H1 (cell line): ENCODE measurements at regions not wholly inside any gene's neighbourhood (a gene's known extent, or its start where the extent isn't known, plus 50 kb on each side); places are given as distances from the start of the nearest gene placed in this dataset.

Experiments
- CTCF ChIA-PET: fragments of 300-600 bp; sonication (Branson Sonifier 250); formaldehyde crosslinking; loops from one replicate; lab custom pipeline; 2021; ENCODE audit not compliant: partially characterized antibody; lab: Charles Lee
- POLR2A ChIA-PET: fragments of 300-600 bp; sonication (Branson Sonifier 250); formaldehyde crosslinking; loops from one replicate; lab custom pipeline; 2021; ENCODE audit warnings: inconsistent platforms; ENCODE audit not compliant: partially characterized antibody; lab: Charles Lee
- DNase-seq, 2 experiments: peaks; one replicate each; pipeline versions ENCODE4 v3.0.0 to v3.0.0-alpha.2; 2010 to 2022; ENCODE audit warnings: low spot score in 2 of 2, low read depth in 1 of 2, mixed read lengths in 1 of 2
- FAIRE-seq: peaks from 2 replicates; lab custom pipeline; 2011; peaks lifted over from hg19 to GRCh38; lab: Jason Lieb, UNC
- H2AFZ ChIP-seq: 2 replicates; pipeline ENCODE4 v1.8.1; 2012; ENCODE audit warnings: low read length, inconsistent platforms
- H2AK5ac ChIP-seq: 2 replicates; pipeline ENCODE4 v1.6.1; 2013; ENCODE audit warnings: low read depth, low read length
- H2BK120ac ChIP-seq: replicated peaks from 2 replicates; pipeline ENCODE3; 2013; ENCODE audit warnings: low read depth, low read length, inconsistent platforms
- H2BK12ac ChIP-seq: 2 replicates; pipeline ENCODE4 v1.6.1; 2013; ENCODE audit warnings: low read depth, low read length
- H2BK15ac ChIP-seq: 2 replicates; pipeline ENCODE4 v1.6.1; 2013; ENCODE audit warnings: low read length
- H2BK20ac ChIP-seq: 2 replicates; pipeline ENCODE4 v1.6.1; 2013; ENCODE audit warnings: low read length
- H2BK5ac ChIP-seq: 2 replicates; pipeline ENCODE4 v1.6.1; 2013; ENCODE audit warnings: low read depth, low read length
- H3K14ac ChIP-seq: 2 replicates; pipeline ENCODE4 v1.6.1; 2013; ENCODE audit warnings: inconsistent platforms; ENCODE audit not compliant: insufficient read length
- H3K18ac ChIP-seq: 2 replicates; pipeline ENCODE4 v1.6.1; 2013; ENCODE audit warnings: low read length; ENCODE audit errors: extremely low read depth
- H3K23ac ChIP-seq: 2 replicates; pipeline ENCODE4 v1.6.1; 2013; ENCODE audit warnings: inconsistent platforms; ENCODE audit not compliant: insufficient read length
- H3K23me2 ChIP-seq: 2 replicates; pipeline ENCODE4 v1.6.1; 2013; ENCODE audit warnings: low read depth, low read length
- H3K27ac ChIP-seq: 2 replicates; pipeline ENCODE4 v1.6.1; 2011; ENCODE audit warnings: low read depth, low read length, inconsistent platforms
- H3K27me3 ChIP-seq, 4 experiments: replicated peaks in 1 of 4; 1 replicate in 1 of 4; 2 replicates in 3 of 4; pipeline versions ENCODE4 v1.6.1 to v1.8.1; 2011 to 2013; ENCODE audit warnings: low read length in 3 of 4, mild to moderate bottlenecking in 3 of 4, inconsistent platforms in 2 of 4, mixed read lengths in 2 of 4, moderate library complexity in 1 of 4; ENCODE audit not compliant: control insufficient read depth in 3 of 4, insufficient read depth in 3 of 4; ENCODE audit errors: extremely low read depth in 1 of 4
- H3K36me3 ChIP-seq, 4 experiments: 2 replicates each; pipeline versions ENCODE4 v1.6.1 to v1.8.1; 2011 to 2013; ENCODE audit warnings: mild to moderate bottlenecking in 4 of 4, low read length in 3 of 4, moderate library complexity in 2 of 4, control low read depth in 1 of 4, inconsistent platforms in 1 of 4; ENCODE audit not compliant: insufficient read depth in 4 of 4, control insufficient read depth in 2 of 4
- H3K4ac ChIP-seq: replicated peaks from 2 replicates; pipeline ENCODE3; 2013; ENCODE audit warnings: low read length, low read depth, mixed read lengths, inconsistent platforms; ENCODE audit not compliant: insufficient read length
- H3K4me1 ChIP-seq, 4 experiments: replicated peaks in 1 of 4; 1 replicate in 1 of 4; 2 replicates in 3 of 4; pipeline versions ENCODE4 v1.6.1 to v1.8.1; 2011 to 2013; ENCODE audit warnings: low read length in 3 of 4, inconsistent platforms in 2 of 4, mixed read lengths in 1 of 4; ENCODE audit not compliant: insufficient read depth in 4 of 4, control insufficient read depth in 3 of 4
- H3K4me2 ChIP-seq, 2 experiments: 2 replicates each; pipeline versions ENCODE4 v1.6.1 to v1.8.1; 2011 to 2013; ENCODE audit warnings: low read depth in 2 of 2, low read length in 2 of 2, control low read depth in 1 of 2, inconsistent platforms in 1 of 2, mild to moderate bottlenecking in 1 of 2; ENCODE audit not compliant: insufficient read depth in 1 of 2
- H3K4me3 ChIP-seq, 4 experiments: fragments of 200-600, 300-600 bp in 1 of 4; sonication (generic), shearing (Covaris generic), sonication (Bioruptor Twin) in 1 of 4; 2 replicates each; pipeline versions ENCODE4 v1.5.1 to v1.8.1; 2011 to 2016; ENCODE audit warnings: low read length in 4 of 4, low read depth in 3 of 4, control low read depth in 2 of 4, inconsistent platforms in 2 of 4, mild to moderate bottlenecking in 2 of 4, mixed read lengths in 1 of 4, moderate library complexity in 1 of 4; ENCODE audit not compliant: insufficient read depth in 2 of 4; ENCODE audit errors: extremely low read depth in 1 of 4
- H3K56ac ChIP-seq: replicated peaks from 2 replicates; pipeline ENCODE3; 2013; ENCODE audit warnings: low read depth, mild to moderate bottlenecking, mixed read lengths, low read length, inconsistent platforms; ENCODE audit not compliant: insufficient read length
- H3K79me1 ChIP-seq: 2 replicates; pipeline ENCODE4 v1.6.1; 2013; ENCODE audit warnings: low read depth, low read length, control low read depth
- H3K79me2 ChIP-seq, 2 experiments: 2 replicates each; pipeline versions ENCODE4 v1.6.1 to v1.8.1; 2012 to 2013; ENCODE audit warnings: low read length in 2 of 2, mild to moderate bottlenecking in 2 of 2, inconsistent platforms in 1 of 2; ENCODE audit not compliant: insufficient read depth in 2 of 2, control insufficient read depth in 1 of 2
- H3K9ac ChIP-seq, 4 experiments: replicated peaks in 1 of 4; 1 replicate in 1 of 4; 2 replicates in 3 of 4; pipeline versions ENCODE4 v1.6.1 to v1.8.1; 2011 to 2013; ENCODE audit warnings: low read depth in 3 of 4, low read length in 3 of 4, control low read depth in 2 of 4, mild to moderate bottlenecking in 2 of 4, moderate library complexity in 2 of 4, inconsistent platforms in 1 of 4; ENCODE audit errors: extremely low read depth in 1 of 4
- H3K9me3 ChIP-seq, 2 experiments: 2 replicates each; pipeline versions ENCODE4 v1.6.1 to v1.8.1; 2012 to 2013; ENCODE audit warnings: mild to moderate bottlenecking in 2 of 2, moderate library complexity in 2 of 2, control low read depth in 1 of 2, inconsistent platforms in 1 of 2, low read depth in 1 of 2, low read length in 1 of 2, mixed read lengths in 1 of 2; ENCODE audit not compliant: insufficient read depth in 2 of 2
- H4K20me1 ChIP-seq, 2 experiments: replicated peaks in 1 of 2; 2 replicates each; pipeline versions ENCODE3 to v1.8.1; 2011 to 2013; ENCODE audit warnings: inconsistent platforms in 2 of 2, low read length in 2 of 2, mild to moderate bottlenecking in 1 of 2; ENCODE audit not compliant: insufficient read depth in 2 of 2, control insufficient read depth in 1 of 2
- H4K5ac ChIP-seq: 2 replicates; pipeline ENCODE4 v1.6.1; 2013; ENCODE audit warnings: low read length, low read depth, mixed read lengths, inconsistent platforms; ENCODE audit not compliant: insufficient read length
- H4K8ac ChIP-seq: 2 replicates; pipeline ENCODE4 v1.8.0; 2013; ENCODE audit warnings: mild to moderate bottlenecking, moderate library complexity, low read length, inconsistent platforms; ENCODE audit not compliant: insufficient read depth; ENCODE audit errors: extremely low read depth
- H4K91ac ChIP-seq: replicated peaks from 2 replicates; pipeline ENCODE3; 2013; ENCODE audit warnings: low read length, mixed read lengths, inconsistent platforms; ENCODE audit not compliant: insufficient read length
- BCL11A ChIP-seq, 2 experiments: IDR thresholded peaks; one replicate each; pipeline ENCODE4 v1.6.1; 2011; ENCODE audit warnings: low read depth in 2 of 2, low read length in 2 of 2, mild to moderate bottlenecking in 2 of 2
- CHD2 ChIP-seq: IDR thresholded peaks from 2 replicates; pipeline ENCODE4 v1.6.1; 2012; ENCODE audit warnings: low read length, improper control_type of control experiment
- GTF2F1 ChIP-seq: IDR thresholded peaks from 2 replicates; pipeline ENCODE4 v1.6.1; 2012; ENCODE audit warnings: low read depth, low read length, improper control_type of control experiment, borderline replicate concordance
- KDM5A ChIP-seq: fragments of 200-600 bp; IDR thresholded peaks from 2 replicates; pipeline ENCODE4 v1.7.1; 2012; ENCODE audit warnings: mild to moderate bottlenecking, low read length, inconsistent platforms, mixed read lengths
- PHF8 ChIP-seq: fragments of 200-600 bp; sonication (generic); conservative IDR thresholded peaks from 2 replicates; pipeline ENCODE4 v1.7.1; 2012; ENCODE audit warnings: low read depth, mild to moderate bottlenecking, inconsistent platforms, low read length, moderate library complexity
- TAF7 ChIP-seq: optimal IDR thresholded peaks from 2 replicates; pipeline ENCODE3; 2011; ENCODE audit warnings: low read depth, mild to moderate bottlenecking, inconsistent platforms, low read length, moderate library complexity, borderline replicate concordance
- TCF12 ChIP-seq: IDR thresholded peaks from 2 replicates; pipeline ENCODE4 v1.6.1; 2011; ENCODE audit warnings: low read depth, mild to moderate bottlenecking, low read length
- WGBS, 2 experiments: shearing (Covaris generic) in 1 of 2; methylation state at CpG; one replicate each; pipeline versions ENCODE4 v1.1.6 to v1.1.7; 2013 to 2015; ENCODE audit warnings: low lambda C conversion rate in 2 of 2, mixed read lengths in 2 of 2, inconsistent platforms in 1 of 2, low coverage in 1 of 2, missing lambda C conversion rate in 1 of 2; ENCODE audit not compliant: insufficient replicate concordance in 2 of 2, insufficient coverage in 1 of 2, insufficient read length in 1 of 2; ENCODE audit errors: extremely low coverage in 1 of 2, missing lambda C conversion rate in 1 of 2; 5-methylcytosine and 5-hydroxymethylcytosine counted together
- TF ChIP-seq, protein P1 (sequence below): IDR thresholded peaks from 2 replicates; pipeline ENCODE4 v1.6.1; 2012; ENCODE audit warnings: inconsistent platforms
- TF ChIP-seq, protein P2 (sequence below): IDR thresholded peaks from 2 replicates; pipeline ENCODE4 v1.6.1; 2011; ENCODE audit warnings: low read depth, mild to moderate bottlenecking, low read length; ENCODE audit not compliant: insufficient read depth
- TF ChIP-seq, protein P3 (sequence below): IDR thresholded peaks from 2 replicates; pipeline ENCODE4 v1.6.1; 2012; ENCODE audit warnings: low read length, inconsistent platforms

DNA sequence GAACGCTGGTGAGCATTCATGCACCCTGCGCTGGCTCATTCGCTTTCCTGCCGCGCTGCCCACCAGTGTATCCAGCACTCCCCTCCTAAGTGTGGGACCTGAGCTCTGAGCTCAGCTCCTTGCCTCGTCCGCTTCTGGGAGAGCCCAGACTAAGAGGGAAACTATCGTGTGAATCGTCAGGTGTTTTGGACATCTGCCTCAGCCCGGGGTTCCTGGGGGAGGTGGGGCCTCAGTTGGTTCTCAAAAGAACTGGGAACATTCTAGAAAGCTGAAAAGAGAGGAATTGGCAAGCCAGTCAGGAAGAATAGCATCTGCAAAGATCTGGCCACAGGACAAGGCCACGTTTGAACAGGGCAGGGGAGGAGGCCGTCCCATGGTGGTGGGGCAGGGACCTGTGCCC lies 205.4 kb upstream of the CIBAR2 start:
- no peak overlapping the region; the same call in 1 of the 2 replicates for H2BK20ac ChIP-seq
- H4K20me1 ChIP-seq: peaks cover 0 to 3% of the 10 kb centered on the region in 2 experiments
- FAIRE-seq: no peak
- no peaks in the 10 kb centered on the region for H3K9me3 ChIP-seq
- CTCF ChIA-PET: interaction anchor here (0.9 to 1.6 kb wide), 10 partner anchors 10 to 203 kb away, joined by 3 to 8 read pairs (median 4); no protein-coding TSS in a partner anchor
- peak overlapping the region; percentile 41; the same call in 1 of the 2 replicates for H4K8ac ChIP-seq
- no peak for DNase-seq
- H3K23ac ChIP-seq: no peak overlapping the region
- H3K23me2 ChIP-seq: no peaks in the 10 kb centered on the region
- H3K27ac ChIP-seq: no peak overlapping the region
- H3K4me1 ChIP-seq: peaks cover 0 to 26% (median 14%) of the 10 kb centered on the region in 4 experiments; a peak in 6 of 7 replicates
- H4K5ac ChIP-seq: no peak overlapping the region
- no peak overlapping the region for H2BK120ac ChIP-seq
- no peak overlapping the region for H2BK5ac ChIP-seq
- no peak overlapping the region for H3K56ac ChIP-seq
- H2BK15ac ChIP-seq: no peak overlapping the region
- no peak overlapping the region for H3K4ac ChIP-seq
- H2BK12ac ChIP-seq: 0 out of 2 replicates have a peak overlapping the region, but pooled peaks have one; percentile 27
- H2AK5ac ChIP-seq: no peak overlapping the region
- H3K27me3 ChIP-seq: no peaks in the 10 kb centered on the region
- no peak overlapping the region; the same call in 1 of the 2 replicates for H3K18ac ChIP-seq
- H3K4me2 ChIP-seq: no peak overlapping the region
- WGBS, 2 experiments: 89% methylated on average over 12 of the region's 12 CpGs; no CpG with 5 or more reads in 1 of the 2 experiments
- no peak overlapping the region for H3K9ac ChIP-seq
- H3K79me2 ChIP-seq: no peaks in the 10 kb centered on the region
- H3K4me3 ChIP-seq: no peak overlapping the region
- peaks cover 3% of the 10 kb centered on the region for H3K79me1 ChIP-seq
- H3K36me3 ChIP-seq: no peaks in the 10 kb centered on the region
- no peak overlapping the region for H2AFZ ChIP-seq
- no peak overlapping the region for H3K14ac ChIP-seq
- peak overlapping the region; percentile 72 for H4K91ac ChIP-seq
- POLR2A ChIA-PET: no interaction called here
- TF ChIP-seq, protein P1, sequence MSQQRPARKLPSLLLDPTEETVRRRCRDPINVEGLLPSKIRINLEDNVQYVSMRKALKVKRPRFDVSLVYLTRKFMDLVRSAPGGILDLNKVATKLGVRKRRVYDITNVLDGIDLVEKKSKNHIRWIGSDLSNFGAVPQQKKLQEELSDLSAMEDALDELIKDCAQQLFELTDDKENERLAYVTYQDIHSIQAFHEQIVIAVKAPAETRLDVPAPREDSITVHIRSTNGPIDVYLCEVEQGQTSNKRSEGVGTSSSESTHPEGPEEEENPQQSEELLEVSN: no peak
- TF ChIP-seq BCL11A (IDR thresholded peaks at IDR 0.05; ENCODE audit: low read depth in 2 of 2, low read length in 2 of 2) (no peak), TCF12 (no peak), PHF8 (no peak), TAF7 (no peak), CHD2 (no peak), KDM5A (no peak), GTF2F1 (no peak)
- TF ChIP-seq, protein P2, sequence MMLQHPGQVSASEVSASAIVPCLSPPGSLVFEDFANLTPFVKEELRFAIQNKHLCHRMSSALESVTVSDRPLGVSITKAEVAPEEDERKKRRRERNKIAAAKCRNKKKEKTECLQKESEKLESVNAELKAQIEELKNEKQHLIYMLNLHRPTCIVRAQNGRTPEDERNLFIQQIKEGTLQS: no peak
- TF ChIP-seq, protein P3, sequence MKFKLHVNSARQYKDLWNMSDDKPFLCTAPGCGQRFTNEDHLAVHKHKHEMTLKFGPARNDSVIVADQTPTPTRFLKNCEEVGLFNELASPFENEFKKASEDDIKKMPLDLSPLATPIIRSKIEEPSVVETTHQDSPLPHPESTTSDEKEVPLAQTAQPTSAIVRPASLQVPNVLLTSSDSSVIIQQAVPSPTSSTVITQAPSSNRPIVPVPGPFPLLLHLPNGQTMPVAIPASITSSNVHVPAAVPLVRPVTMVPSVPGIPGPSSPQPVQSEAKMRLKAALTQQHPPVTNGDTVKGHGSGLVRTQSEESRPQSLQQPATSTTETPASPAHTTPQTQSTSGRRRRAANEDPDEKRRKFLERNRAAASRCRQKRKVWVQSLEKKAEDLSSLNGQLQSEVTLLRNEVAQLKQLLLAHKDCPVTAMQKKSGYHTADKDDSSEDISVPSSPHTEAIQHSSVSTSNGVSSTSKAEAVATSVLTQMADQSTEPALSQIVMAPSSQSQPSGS: no peak
